ENCODE measurements at regions not wholly inside any gene's neighbourhood (a gene's known extent, or its start where the extent isn't known, plus 50 kb on each side); places are given as distances from the start of the nearest gene placed in this dataset.

DNA sequence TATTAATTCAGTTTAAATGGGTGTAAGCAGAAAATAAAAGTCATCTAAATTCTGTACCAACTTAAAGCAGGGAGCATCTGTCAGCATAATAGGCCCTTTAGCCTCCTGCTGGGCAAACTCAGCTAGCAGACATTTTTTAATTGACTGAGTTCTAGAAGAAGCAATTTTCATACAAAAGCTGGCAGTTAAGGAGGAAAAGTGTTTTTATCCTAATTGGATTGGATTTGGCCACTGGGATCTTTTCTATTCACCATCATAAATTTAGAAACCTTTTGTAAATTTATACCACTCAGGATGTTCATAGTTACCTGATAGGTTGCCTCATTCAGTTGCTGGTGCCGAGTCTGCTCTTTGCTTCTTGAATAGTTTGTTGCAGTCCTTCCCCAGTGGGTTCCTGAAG is 262.7 kb upstream of the FSIP2 start:
- no peak for TF ChIP-seq CTCF (IDR thresholded peaks at IDR 0.05)
- no peak for TF ChIP-seq ZFX (IDR thresholded peaks at IDR 0.05; ENCODE audit: borderline replicate concordance)

Measured in 22Rv1 (cell line).